Retinal pigment epithelial cell (primary cell): ENCODE measurements at regions not wholly inside any gene's neighbourhood (a gene's known extent, or its start where the extent isn't known, plus 50 kb on each side); places are given as distances from the start of the nearest gene placed in this dataset.
A peak's percentile ranks its signal among the peaks of the same experiment; 100 is the strongest.

Experiments used
- DNase-seq: peaks from one replicate; pipeline ENCODE4 v3.0.0-alpha.2; 2010; ENCODE audit warnings: low read depth
- H3K4me3 ChIP-seq: 2 replicates; pipeline ENCODE4 v1.5.1; 2011; ENCODE audit warnings: mild to moderate bottlenecking, low read length, control low read depth, moderate library complexity
- TF ChIP-seq, protein P1 (sequence below): conservative IDR thresholded peaks from 2 replicates; pipeline ENCODE4 v1.5.1; 2011; ENCODE audit warnings: low read depth, low read length, control low read depth, inconsistent platforms

DNA sequence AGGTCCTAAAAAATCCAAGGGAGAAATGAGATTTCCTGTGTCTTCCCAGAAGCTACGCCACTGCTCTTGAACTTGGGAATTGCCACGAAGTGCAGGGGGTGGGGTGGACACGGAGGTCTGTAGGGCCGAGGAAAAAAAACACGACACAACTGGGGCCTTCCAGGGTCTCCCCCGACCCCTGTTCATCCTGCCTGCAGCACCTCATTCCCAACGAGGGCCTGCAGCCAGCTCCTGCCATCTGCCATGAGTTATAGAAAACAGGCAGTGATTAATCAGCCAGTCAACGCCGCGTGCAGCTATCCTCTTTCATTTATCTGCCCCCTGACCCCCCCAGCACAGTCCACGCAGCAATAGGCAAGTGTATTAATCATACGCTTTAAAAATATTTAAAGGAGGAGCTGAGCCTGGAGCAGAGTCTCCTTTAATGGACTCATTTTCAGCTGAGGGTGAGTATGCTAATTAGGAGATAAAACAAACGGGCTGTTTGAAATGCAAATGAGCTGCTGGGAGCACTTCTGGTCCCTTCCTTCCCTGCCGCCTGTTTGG lies 209.9 kb downstream of the TFCP2L1 start:
- TF ChIP-seq, protein P1, sequence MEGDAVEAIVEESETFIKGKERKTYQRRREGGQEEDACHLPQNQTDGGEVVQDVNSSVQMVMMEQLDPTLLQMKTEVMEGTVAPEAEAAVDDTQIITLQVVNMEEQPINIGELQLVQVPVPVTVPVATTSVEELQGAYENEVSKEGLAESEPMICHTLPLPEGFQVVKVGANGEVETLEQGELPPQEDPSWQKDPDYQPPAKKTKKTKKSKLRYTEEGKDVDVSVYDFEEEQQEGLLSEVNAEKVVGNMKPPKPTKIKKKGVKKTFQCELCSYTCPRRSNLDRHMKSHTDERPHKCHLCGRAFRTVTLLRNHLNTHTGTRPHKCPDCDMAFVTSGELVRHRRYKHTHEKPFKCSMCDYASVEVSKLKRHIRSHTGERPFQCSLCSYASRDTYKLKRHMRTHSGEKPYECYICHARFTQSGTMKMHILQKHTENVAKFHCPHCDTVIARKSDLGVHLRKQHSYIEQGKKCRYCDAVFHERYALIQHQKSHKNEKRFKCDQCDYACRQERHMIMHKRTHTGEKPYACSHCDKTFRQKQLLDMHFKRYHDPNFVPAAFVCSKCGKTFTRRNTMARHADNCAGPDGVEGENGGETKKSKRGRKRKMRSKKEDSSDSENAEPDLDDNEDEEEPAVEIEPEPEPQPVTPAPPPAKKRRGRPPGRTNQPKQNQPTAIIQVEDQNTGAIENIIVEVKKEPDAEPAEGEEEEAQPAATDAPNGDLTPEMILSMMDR, result no peak
- peak; percentile 89 for DNase-seq
- peak overlapping the region; percentile 44 for H3K4me3 ChIP-seq

GRCh38 chr2:121075641-121076497 lies 209.1 kb downstream of the TFCP2L1 start:
- peak overlapping the region; percentile 44 for H3K4me3 ChIP-seq
- DNase-seq, result no peak
- TF ChIP-seq, protein P1, result no peak

- TF ChIP-seq, protein P1, result no peak
- H3K4me3 ChIP-seq, result no peak overlapping the region
- no peak for DNase-seq
Observed at GRCh38 chr2:121076498-121076820, 208.5 kb downstream of the TFCP2L1 start.

DNA sequence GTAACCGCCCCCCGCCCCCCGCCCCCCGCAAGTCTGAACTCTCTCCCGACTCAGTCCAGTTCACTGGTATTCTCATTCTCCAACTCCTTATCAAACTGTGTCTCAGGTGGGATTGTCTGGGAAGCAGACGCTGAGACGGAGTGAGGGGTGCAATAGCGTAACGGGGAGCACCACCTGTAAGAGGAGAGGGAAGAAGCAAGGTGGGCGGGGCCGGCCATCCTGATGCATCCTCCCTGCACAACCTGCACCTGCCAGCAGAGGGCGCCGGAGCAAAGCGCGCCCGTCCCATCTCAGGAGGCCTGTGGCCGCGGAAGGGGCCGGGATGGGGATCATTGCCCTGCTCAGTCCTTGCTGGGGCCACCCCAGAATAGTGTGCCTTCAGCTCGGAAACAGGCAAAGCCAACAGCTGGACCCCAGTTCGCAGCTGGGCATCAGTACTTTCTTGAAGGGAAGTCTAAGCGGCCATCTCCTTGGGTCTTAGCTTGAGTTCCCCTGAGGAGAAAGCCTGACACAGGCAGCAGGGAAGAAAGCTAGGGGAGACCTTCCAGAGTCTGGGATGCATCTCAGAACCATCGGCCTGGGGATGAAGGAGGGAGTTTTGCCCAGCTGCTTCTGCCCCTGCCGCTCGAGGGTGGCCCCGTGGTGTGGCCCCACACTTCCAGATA lies 208.0 kb downstream of the TFCP2L1 start:
- no peak overlapping the region for H3K4me3 ChIP-seq
- no peak for DNase-seq
- TF ChIP-seq, protein P1, result peak; percentile 95

DNA sequence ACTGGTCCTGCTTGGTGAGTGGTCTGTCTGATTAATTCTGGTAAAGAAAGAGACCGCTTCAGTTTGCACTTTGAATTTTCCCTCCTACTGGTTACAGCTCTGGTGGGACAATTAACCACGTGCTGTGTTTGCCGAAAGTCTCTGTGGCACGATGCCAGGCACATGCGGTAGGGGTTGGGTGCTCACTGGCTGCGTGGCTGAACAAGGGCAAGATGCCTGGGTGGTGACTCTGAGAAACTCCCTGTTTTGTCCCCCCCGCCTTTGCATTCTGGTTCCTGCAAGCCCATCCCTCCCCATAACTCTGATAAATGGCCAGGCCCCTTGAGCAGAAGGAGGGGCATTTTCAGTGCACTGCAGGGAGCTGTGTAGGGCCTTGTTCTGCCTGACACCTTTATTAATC lies 206.1 kb downstream of the TFCP2L1 start:
- no peak for DNase-seq
- TF ChIP-seq, protein P1, result no peak
- no peak overlapping the region for H3K4me3 ChIP-seq

DNA sequence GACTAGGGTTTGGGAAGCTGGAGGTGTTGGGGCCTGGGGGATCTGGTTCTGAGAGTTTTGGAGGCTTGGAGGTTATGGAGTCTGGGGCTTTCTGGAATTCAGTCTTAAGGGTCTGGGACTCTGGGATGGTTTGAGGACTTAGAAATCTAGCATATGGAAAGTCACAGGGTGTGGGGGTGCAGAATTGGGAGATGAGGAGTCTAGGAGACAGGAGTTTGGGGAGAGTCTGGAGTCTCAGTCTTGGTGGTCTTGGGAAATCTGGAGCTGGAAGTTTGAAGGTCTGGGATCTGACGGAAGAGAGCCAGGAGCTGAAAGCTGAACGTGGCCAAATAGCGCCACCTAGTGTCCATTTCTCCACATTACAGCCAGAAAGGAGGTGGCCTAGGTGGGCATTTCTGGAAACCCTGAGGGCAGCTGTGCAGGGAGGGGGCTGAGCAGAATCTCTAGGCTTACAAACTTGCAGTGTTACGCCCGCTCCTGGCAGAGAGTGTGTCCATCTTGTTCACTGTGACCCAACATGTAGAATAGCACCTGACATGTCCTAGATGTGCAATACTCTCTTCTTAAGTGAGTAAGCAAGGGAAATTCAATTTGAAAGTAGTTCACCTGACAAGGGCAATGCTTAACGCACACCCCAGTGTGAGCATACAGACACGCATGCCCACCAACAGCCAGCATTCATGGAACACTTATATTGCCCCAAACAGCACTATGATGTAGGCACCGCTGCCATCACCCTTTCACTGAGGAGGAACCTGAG lies 204.8 kb downstream of the TFCP2L1 start:
- DNase-seq, result no peak
- no peak overlapping the region for H3K4me3 ChIP-seq
- TF ChIP-seq, protein P1, result peak; percentile 87
